Neural progenitor cell (in vitro differentiated cells): ENCODE measurements at regions not wholly inside any gene's neighbourhood (a gene's known extent, or its start where the extent isn't known, plus 50 kb on each side); places are given as distances from the start of the nearest gene placed in this dataset.

Experiments used
- DNase-seq: peaks from one replicate; pipeline ENCODE4 v3.0.0-alpha.2; 2016; ENCODE audit warnings: low spot score
- H2AFZ ChIP-seq: fragments of 200-600 bp; sonication (generic); replicated peaks from 2 replicates; pipeline ENCODE4 v1.6.1; 2016; ENCODE audit warnings: antibody characterized with exemption
- H3F3A ChIP-seq: fragments of 200-600 bp; sonication (generic); 2 replicates; pipeline ENCODE4 v1.6.1; 2016; ENCODE audit warnings: antibody characterized with exemption, low read depth
- H3K27ac ChIP-seq: fragments of 200-600 bp; sonication (generic); 2 replicates; pipeline ENCODE4 v1.5.1; 2016; ENCODE audit warnings: mild to moderate bottlenecking
- H3K27me3 ChIP-seq: fragments of 200-600 bp; sonication (generic); 2 replicates; pipeline ENCODE4 v1.6.1; 2016; ENCODE audit warnings: mild to moderate bottlenecking, moderate library complexity
- H3K36me3 ChIP-seq: fragments of 200-600 bp; sonication (generic); 2 replicates; pipeline ENCODE4 v1.5.1; 2016
- H3K4me1 ChIP-seq: fragments of 200-600 bp; sonication (generic); 2 replicates; pipeline ENCODE4 v1.6.1; 2016; ENCODE audit warnings: mixed run types
- H3K4me2 ChIP-seq: fragments of 200-600 bp; sonication (generic); 2 replicates; pipeline ENCODE4 v1.6.1; 2016
- H3K4me3 ChIP-seq: fragments of 200-600 bp; sonication (generic); 2 replicates; pipeline ENCODE4 v1.5.1; 2016
- H3K79me2 ChIP-seq: fragments of 200-600 bp; sonication (generic); 2 replicates; pipeline ENCODE4 v1.6.1; 2016; ENCODE audit warnings: low read depth
- H3K9ac ChIP-seq: fragments of 200-600 bp; sonication (generic); 2 replicates; pipeline ENCODE4 v1.6.1; 2016
- H3K9me3 ChIP-seq: fragments of 200-600 bp; sonication (generic); 2 replicates; pipeline ENCODE4 v1.5.1; 2016; ENCODE audit warnings: low read depth
- H4K20me1 ChIP-seq: fragments of 200-600 bp; sonication (generic); 2 replicates; pipeline ENCODE4 v1.6.1; 2016; ENCODE audit warnings: low read depth
- H3K27ac Mint-ChIP-seq: 3 replicates; pipeline ENCODE4 v1.8.0; 2021; ENCODE audit warnings: mixed read lengths
- H3K27me3 Mint-ChIP-seq: 2 replicates; pipeline ENCODE4 v1.8.0; 2022; ENCODE audit warnings: low read depth, mild to moderate bottlenecking, inconsistent platforms, moderate library complexity, mixed read lengths; ENCODE audit not compliant: insufficient read depth
- H3K36me3 Mint-ChIP-seq: 3 replicates; pipeline ENCODE4 v1.8.0; 2021; ENCODE audit warnings: mixed read lengths
- H3K4me1 Mint-ChIP-seq: 3 replicates; pipeline ENCODE4 v1.8.0; 2021; ENCODE audit warnings: mixed read lengths
- H3K4me3 Mint-ChIP-seq: 3 replicates; pipeline ENCODE4 v1.8.0; 2021; ENCODE audit warnings: mild to moderate bottlenecking, moderate library complexity, mixed read lengths
- H3K9me3 Mint-ChIP-seq: 3 replicates; pipeline ENCODE4 v1.8.0; 2020; ENCODE audit warnings: mixed read lengths
- CTCF ChIP-seq: fragments of 200-600 bp; sonication (generic); IDR thresholded peaks from 2 replicates; pipeline ENCODE4 v1.5.1; 2017; ENCODE audit warnings: antibody characterized with exemption, mild to moderate bottlenecking
- EZH2 ChIP-seq: fragments of 200-600 bp; sonication (generic); IDR thresholded peaks from 2 replicates; pipeline ENCODE4 v1.6.1; 2017; ENCODE audit warnings: antibody characterized with exemption, mild to moderate bottlenecking, moderate library complexity
- EZH2phosphoT487 ChIP-seq: fragments of 200-600 bp; sonication (generic); IDR thresholded peaks from 2 replicates; pipeline ENCODE4 v1.6.1; 2017; ENCODE audit warnings: antibody characterized with exemption

DNA sequence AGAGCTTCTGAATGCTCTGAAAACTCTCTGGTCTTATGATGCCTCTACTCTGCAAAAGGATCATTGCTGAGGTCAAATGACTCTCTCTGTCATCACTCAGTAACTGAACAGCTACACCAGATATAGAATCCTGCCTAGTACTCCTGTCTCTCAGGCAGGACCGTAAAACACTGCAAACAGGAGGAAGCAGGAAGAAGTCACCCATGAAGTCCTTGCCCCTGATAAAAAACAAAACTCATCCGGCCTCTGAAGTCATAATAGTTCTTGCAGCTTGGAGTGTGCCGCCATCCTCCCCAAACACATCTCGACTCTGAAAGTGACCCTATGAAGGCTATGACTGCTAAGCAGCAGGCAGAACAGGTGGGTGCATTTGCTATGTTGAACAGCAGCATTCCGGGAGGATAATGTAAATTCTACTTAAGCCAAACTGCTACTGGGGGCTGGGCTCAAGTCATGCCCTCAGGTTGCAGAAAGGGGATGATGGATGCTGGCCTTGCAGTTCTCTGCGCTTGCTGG lies 81.9 kb upstream of the FAM169A start:
- H3K9me3 Mint-ChIP-seq: no peaks in the 10 kb centered on the region
- no peaks in the 10 kb centered on the region for H3K36me3 ChIP-seq
- no peaks in the 10 kb centered on the region for H3K4me1 Mint-ChIP-seq
- H3K27me3 ChIP-seq: no peaks in the 10 kb centered on the region
- H3K4me3 ChIP-seq: no peak overlapping the region
- peak overlapping the region; percentile 72 for H2AFZ ChIP-seq
- no peak for DNase-seq
- H3K4me1 ChIP-seq: no peaks in the 10 kb centered on the region
- no peaks in the 10 kb centered on the region for H4K20me1 ChIP-seq
- no peak overlapping the region for H3K27ac Mint-ChIP-seq
- peaks cover 2% of the 10 kb centered on the region for H3K27me3 Mint-ChIP-seq
- no peaks in the 10 kb centered on the region for H3K9me3 ChIP-seq
- no peak overlapping the region for H3K27ac ChIP-seq
- no peaks in the 10 kb centered on the region for H3K36me3 Mint-ChIP-seq
- TF ChIP-seq EZH2phosphoT487 (no peak), EZH2 (no peak), CTCF (no peak)
- H3K4me3 Mint-ChIP-seq: no peak overlapping the region
- no peak overlapping the region for H3K9ac ChIP-seq
- H3F3A ChIP-seq: peaks cover 4% of the 10 kb centered on the region
- H3K4me2 ChIP-seq: no peak overlapping the region
- H3K79me2 ChIP-seq: no peaks in the 10 kb centered on the region

GRCh38 chr5:74946471-74946870 lies 80.3 kb upstream of the FAM169A start:
- H3K4me1 ChIP-seq: no peaks in the 10 kb centered on the region
- no peak overlapping the region for H3K4me3 ChIP-seq
- H3F3A ChIP-seq: peaks cover 4% of the 10 kb centered on the region
- no peaks in the 10 kb centered on the region for H3K27me3 ChIP-seq
- H4K20me1 ChIP-seq: no peaks in the 10 kb centered on the region
- H3K79me2 ChIP-seq: no peaks in the 10 kb centered on the region
- H3K9me3 ChIP-seq: no peaks in the 10 kb centered on the region
- H3K9ac ChIP-seq: no peak overlapping the region
- Mint-ChIP-seq H3K27me3 (peaks cover 2% of the 10 kb centered on the region), H3K27ac (no peak overlapping the region), H3K36me3 (no peaks in the 10 kb centered on the region), H3K9me3 (no peaks in the 10 kb centered on the region), H3K4me3 (no peak overlapping the region), H3K4me1 (no peaks in the 10 kb centered on the region)
- H3K36me3 ChIP-seq: no peaks in the 10 kb centered on the region
- H2AFZ ChIP-seq: no peak overlapping the region
- H3K4me2 ChIP-seq: no peak overlapping the region
- no peak overlapping the region for H3K27ac ChIP-seq
- DNase-seq: no peak
- TF ChIP-seq EZH2phosphoT487: no peak
- no peak for TF ChIP-seq CTCF
- no peak for TF ChIP-seq EZH2

DNA sequence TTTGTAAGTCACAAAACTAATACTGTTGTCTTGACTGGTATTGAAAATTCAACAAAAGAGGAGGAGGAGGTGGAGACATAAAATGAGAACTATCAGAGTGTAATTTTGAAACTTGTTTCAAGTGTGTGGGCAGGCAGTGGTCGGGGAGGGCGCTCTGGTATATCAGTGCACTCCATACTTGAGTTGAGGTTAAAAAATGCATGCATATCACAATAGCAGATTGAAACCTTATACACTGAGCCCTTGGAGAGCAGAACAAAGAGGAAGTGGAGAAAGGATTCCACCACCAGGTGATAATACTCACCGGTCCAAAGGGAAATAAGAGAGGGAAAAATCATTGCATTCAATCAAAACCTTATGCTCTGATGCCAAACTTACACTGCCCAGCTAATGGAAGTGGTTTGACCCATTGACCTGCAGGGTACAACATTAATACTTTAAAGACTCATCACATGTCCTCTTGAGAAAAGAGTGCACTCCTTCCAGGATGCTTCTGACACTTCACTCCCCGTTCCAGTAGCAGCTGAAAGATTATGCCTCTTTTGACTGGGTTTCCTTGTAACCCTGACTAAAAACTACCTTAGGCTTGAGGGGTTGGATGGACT lies 79.5 kb upstream of the FAM169A start:
- Histone ChIP-seq H3K4me3 (no peak overlapping the region), H3K4me2 (no peak overlapping the region), H3K9me3 (no peaks in the 10 kb centered on the region), H3K9ac (no peak overlapping the region), H2AFZ (no peak overlapping the region), H3K27me3 (no peaks in the 10 kb centered on the region), H4K20me1 (no peaks in the 10 kb centered on the region), H3K36me3 (no peaks in the 10 kb centered on the region), H3F3A (peaks cover 4% of the 10 kb centered on the region), H3K79me2 (no peaks in the 10 kb centered on the region), H3K4me1 (no peaks in the 10 kb centered on the region), H3K27ac (no peak overlapping the region)
- no peaks in the 10 kb centered on the region for H3K4me1 Mint-ChIP-seq
- TF ChIP-seq EZH2phosphoT487 (no peak), EZH2 (no peak), CTCF (no peak)
- H3K27me3 Mint-ChIP-seq: peaks cover 2% of the 10 kb centered on the region
- DNase-seq: no peak
- H3K27ac Mint-ChIP-seq: peak overlapping the region; percentile 40
- no peak overlapping the region for H3K4me3 Mint-ChIP-seq
- H3K9me3 Mint-ChIP-seq: no peaks in the 10 kb centered on the region
- H3K36me3 Mint-ChIP-seq: no peaks in the 10 kb centered on the region
